ENCODE measurements at regions not wholly inside any gene's neighbourhood (a gene's known extent, or its start where the extent isn't known, plus 50 kb on each side); places are given as distances from the start of the nearest gene placed in this dataset.

DNA sequence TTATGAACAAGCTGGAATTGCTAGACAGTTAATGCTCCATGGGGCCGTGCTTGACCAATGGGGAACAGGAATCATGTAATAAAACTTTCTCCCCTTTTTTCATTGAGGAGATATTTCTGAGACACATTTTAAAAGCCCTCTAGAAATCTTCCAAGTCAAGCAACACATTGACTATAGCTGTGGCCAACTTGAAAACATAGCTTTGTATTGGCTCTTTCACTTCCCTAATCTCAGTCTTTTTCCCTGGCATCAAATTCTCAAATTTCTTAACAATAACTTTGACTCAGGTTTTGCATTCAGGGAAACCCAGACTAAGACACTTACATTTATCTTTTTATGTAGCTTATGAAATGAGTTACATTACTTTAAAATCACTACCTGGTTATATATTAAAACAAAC, 947.1 kb upstream of the MBL2 start:
- no peak overlapping the region for H3K4me3 ChIP-seq (ENCODE audit: low read depth, low read length)

GRCh38 chr10:53716156-53716555, 943.6 kb upstream of the MBL2 start:
- no peak overlapping the region for H3K4me3 ChIP-seq (ENCODE audit: low read depth, low read length)
- TF ChIP-seq, protein P1, sequence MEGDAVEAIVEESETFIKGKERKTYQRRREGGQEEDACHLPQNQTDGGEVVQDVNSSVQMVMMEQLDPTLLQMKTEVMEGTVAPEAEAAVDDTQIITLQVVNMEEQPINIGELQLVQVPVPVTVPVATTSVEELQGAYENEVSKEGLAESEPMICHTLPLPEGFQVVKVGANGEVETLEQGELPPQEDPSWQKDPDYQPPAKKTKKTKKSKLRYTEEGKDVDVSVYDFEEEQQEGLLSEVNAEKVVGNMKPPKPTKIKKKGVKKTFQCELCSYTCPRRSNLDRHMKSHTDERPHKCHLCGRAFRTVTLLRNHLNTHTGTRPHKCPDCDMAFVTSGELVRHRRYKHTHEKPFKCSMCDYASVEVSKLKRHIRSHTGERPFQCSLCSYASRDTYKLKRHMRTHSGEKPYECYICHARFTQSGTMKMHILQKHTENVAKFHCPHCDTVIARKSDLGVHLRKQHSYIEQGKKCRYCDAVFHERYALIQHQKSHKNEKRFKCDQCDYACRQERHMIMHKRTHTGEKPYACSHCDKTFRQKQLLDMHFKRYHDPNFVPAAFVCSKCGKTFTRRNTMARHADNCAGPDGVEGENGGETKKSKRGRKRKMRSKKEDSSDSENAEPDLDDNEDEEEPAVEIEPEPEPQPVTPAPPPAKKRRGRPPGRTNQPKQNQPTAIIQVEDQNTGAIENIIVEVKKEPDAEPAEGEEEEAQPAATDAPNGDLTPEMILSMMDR (IDR thresholded peaks at IDR 0.05; ENCODE audit: borderline replicate concordance, insufficient read depth, low read depth, low read length) = no peak

More for the DNA sequence above, 947.1 kb upstream of the MBL2 start:
- TF ChIP-seq, protein P1 (IDR thresholded peaks at IDR 0.05; ENCODE audit: borderline replicate concordance, insufficient read depth, low read depth, low read length) = no peak

DNA sequence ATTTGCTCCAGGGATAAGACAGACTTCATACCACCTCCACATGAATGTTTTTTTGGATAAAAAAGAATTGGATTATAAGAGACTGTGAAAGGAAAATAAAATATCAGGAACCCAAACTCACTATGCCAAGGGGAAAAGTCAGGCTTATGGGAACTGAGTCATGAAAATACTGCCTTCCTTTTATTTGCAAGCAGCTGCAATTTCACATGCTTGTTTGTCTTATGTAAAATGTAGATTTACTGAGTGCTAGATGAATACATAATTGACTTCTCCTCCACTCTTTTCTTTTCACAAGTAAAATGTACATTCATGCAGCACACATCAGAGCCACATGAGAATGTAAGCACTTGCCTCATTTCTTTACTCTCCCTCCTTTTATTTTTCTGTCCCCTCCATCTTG, 940.8 kb upstream of the MBL2 start:
- TF ChIP-seq, protein P1 (IDR thresholded peaks at IDR 0.05; ENCODE audit: borderline replicate concordance, insufficient read depth, low read depth, low read length) = no peak
- H3K4me3 ChIP-seq (ENCODE audit: low read depth, low read length) = no peak overlapping the region

- H3K4me3 ChIP-seq (ENCODE audit: low read depth, low read length) = no peak overlapping the region
- TF ChIP-seq, protein P1 (IDR thresholded peaks at IDR 0.05; ENCODE audit: borderline replicate concordance, insufficient read depth, low read depth, low read length) = no peak
Observed at GRCh38 chr10:53702489-53702888, 929.9 kb upstream of the MBL2 start.

DNA sequence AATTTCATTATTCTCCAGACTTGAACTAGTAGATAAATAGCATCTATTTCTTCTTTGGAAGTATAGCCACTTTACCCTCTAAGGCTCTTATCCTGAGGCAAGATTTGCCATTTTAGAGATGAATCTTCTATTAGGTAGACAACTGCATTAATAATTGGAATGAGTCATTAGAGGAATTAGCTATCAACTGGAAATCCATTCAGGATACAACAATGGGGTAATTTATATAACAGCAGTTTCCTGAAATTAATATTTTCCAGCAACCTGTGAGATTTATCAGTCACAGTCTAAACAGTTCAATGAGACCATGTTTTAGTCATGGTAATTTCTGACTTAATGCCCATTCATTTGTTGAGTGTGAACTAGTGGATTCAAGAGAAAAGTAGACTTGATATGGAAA, 928.6 kb upstream of the MBL2 start:
- TF ChIP-seq, protein P1 (IDR thresholded peaks at IDR 0.05; ENCODE audit: borderline replicate concordance, insufficient read depth, low read depth, low read length) = no peak

GRCh38 chr10:53700278-53700677, 927.7 kb upstream of the MBL2 start:
- TF ChIP-seq, protein P1 (IDR thresholded peaks at IDR 0.05; ENCODE audit: borderline replicate concordance, insufficient read depth, low read depth, low read length) = no peak
- H3K4me3 ChIP-seq (ENCODE audit: low read depth, low read length) = no peak overlapping the region

More for the DNA sequence above, 928.6 kb upstream of the MBL2 start:
- H3K4me3 ChIP-seq (ENCODE audit: low read depth, low read length) = no peak overlapping the region

- TF ChIP-seq, protein P1 (IDR thresholded peaks at IDR 0.05; ENCODE audit: borderline replicate concordance, insufficient read depth, low read depth, low read length) = no peak
Observed at GRCh38 chr10:53699684-53700083, 927.1 kb upstream of the MBL2 start.

More at GRCh38 chr10:53699684-53700083, 927.1 kb upstream of the MBL2 start:
- no peak overlapping the region for H3K4me3 ChIP-seq (ENCODE audit: low read depth, low read length)
